ENCODE measurements at regions not wholly inside any gene's neighbourhood (a gene's known extent, or its start where the extent isn't known, plus 50 kb on each side); places are given as distances from the start of the nearest gene placed in this dataset.

DNA sequence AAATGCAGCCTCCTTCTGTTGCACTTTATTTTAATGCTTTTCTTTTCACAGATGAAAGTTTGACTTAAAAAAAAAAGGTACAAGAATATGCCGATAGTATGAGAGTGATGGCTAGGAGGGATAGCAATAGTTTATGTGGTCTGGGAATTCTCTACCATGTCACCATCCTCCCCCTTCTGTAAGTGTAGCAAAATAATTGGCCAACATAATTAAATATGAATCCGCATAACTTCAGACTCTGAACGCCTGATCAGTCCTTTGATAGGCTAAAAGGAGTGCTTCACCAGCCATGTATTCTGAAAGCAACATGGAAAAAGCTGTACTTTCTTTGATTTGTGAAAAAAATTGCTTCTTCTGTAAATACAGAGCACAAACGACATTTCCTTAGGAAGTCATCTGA is 95.7 kb upstream of the TTC29 start:
- Histone ChIP-seq H2BK20ac (ENCODE audit: low read length) (no peak overlapping the region), H3K9ac (replicated peaks in 1 of 4; ENCODE audit: extremely low read depth in 1 of 4, low read depth in 3 of 4, low read length in 3 of 4) (no peak overlapping the region), H4K8ac (ENCODE audit: extremely low read depth, insufficient read depth, low read length) (no peak overlapping the region), H2AK5ac (ENCODE audit: low read depth, low read length) (no peak overlapping the region), H3K36me3 (ENCODE audit: control insufficient read depth in 2 of 4, insufficient read depth in 4 of 4, low read length in 3 of 4) (no peaks in the 10 kb centered on the region), H3K23me2 (ENCODE audit: low read depth, low read length) (no peaks in the 10 kb centered on the region), H3K4ac (replicated peaks; ENCODE audit: insufficient read length, low read depth, low read length) (no peak overlapping the region), H3K23ac (ENCODE audit: insufficient read length) (no peak overlapping the region), H2AFZ (ENCODE audit: low read length) (no peak overlapping the region), H2BK12ac (ENCODE audit: low read depth, low read length) (no peak overlapping the region), H4K20me1 (replicated peaks in 1 of 2; ENCODE audit: control insufficient read depth in 1 of 2, insufficient read depth in 2 of 2, low read length in 2 of 2) (no peaks in the 10 kb centered on the region), H3K27me3 (replicated peaks in 1 of 4; ENCODE audit: control insufficient read depth in 3 of 4, extremely low read depth in 1 of 4, insufficient read depth in 3 of 4, low read length in 3 of 4) (no peaks in the 10 kb centered on the region), H3K4me3 (ENCODE audit: extremely low read depth in 1 of 4, insufficient read depth in 2 of 4, low read depth in 3 of 4, low read length in 4 of 4) (no peak overlapping the region), H3K4me2 (ENCODE audit: insufficient read depth in 1 of 2, low read depth in 2 of 2, low read length in 2 of 2) (no peak overlapping the region), H3K18ac (ENCODE audit: extremely low read depth, low read length) (no peak overlapping the region), H3K27ac (ENCODE audit: low read depth, low read length) (no peak overlapping the region), H2BK120ac (replicated peaks; ENCODE audit: low read depth, low read length) (no peak overlapping the region), H3K4me1 (replicated peaks in 1 of 4; ENCODE audit: control insufficient read depth in 3 of 4, insufficient read depth in 4 of 4, low read length in 3 of 4) (no peaks in the 10 kb centered on the region), H3K56ac (replicated peaks; ENCODE audit: insufficient read length, low read depth, low read length) (no peak overlapping the region), H2BK5ac (ENCODE audit: low read depth, low read length) (no peak overlapping the region), H3K9me3 (ENCODE audit: insufficient read depth in 2 of 2, low read depth in 1 of 2, low read length in 1 of 2) (no peaks in the 10 kb centered on the region), H3K79me2 (ENCODE audit: control insufficient read depth in 1 of 2, insufficient read depth in 2 of 2, low read length in 2 of 2) (no peaks in the 10 kb centered on the region), H3K79me1 (ENCODE audit: low read depth, low read length) (no peaks in the 10 kb centered on the region), H3K14ac (ENCODE audit: insufficient read length) (no peak overlapping the region), H4K5ac (ENCODE audit: insufficient read length, low read depth, low read length) (no peak overlapping the region), H4K91ac (replicated peaks; ENCODE audit: insufficient read length, low read length) (no peak overlapping the region), H2BK15ac (ENCODE audit: low read length) (no peak overlapping the region)
- FAIRE-seq, result no peak
- no peak for DNase-seq (ENCODE audit: low read depth in 1 of 2, low spot score in 2 of 2)
- ChIA-PET POLR2A (ENCODE audit: partially characterized antibody) (interaction anchor here (0.7 kb wide), 1 partner anchor 16 kb away, joined by 3 read pairs; no protein-coding TSS in a partner anchor), CTCF (ENCODE audit: partially characterized antibody) (interaction anchor here (0.6 to 6.1 kb wide), 3 partner anchors 23 to 602 kb away, joined by 3 to 31 read pairs (median 7); no protein-coding TSS in a partner anchor)
- WGBS, 2 experiments (ENCODE audit: extremely low coverage in 1 of 2, insufficient coverage in 1 of 2, insufficient read length in 1 of 2, insufficient replicate concordance in 2 of 2, low coverage in 1 of 2, low lambda C conversion rate in 2 of 2, missing lambda C conversion rate in 1 of 2), result 89% methylated on average over 4 of the region's 4 CpGs; no CpG with 5 or more reads in 1 of the 2 experiments
- TF ChIP-seq POLR2AphosphoS5 (IDR thresholded peaks at IDR 0.05; ENCODE audit: low read depth, low read length) (no peak), TEAD4 (IDR thresholded peaks at IDR 0.05; ENCODE audit: low read depth, low read length) (no peak), CBX8 (IDR thresholded peaks at IDR 0.05; ENCODE audit: borderline replicate concordance, low read depth, low read length) (no peak), PHF8 (conservative IDR thresholded peaks at IDR 0.05; ENCODE audit: low read depth, low read length) (no peak), ZNF274 (IDR thresholded peaks at IDR 0.05; ENCODE audit: borderline replicate concordance, extremely low read depth, low read length) (no peak), POU5F1 (IDR thresholded peaks at IDR 0.05; ENCODE audit: low read depth, low read length) (no peak), BCL11A (IDR thresholded peaks at IDR 0.05; ENCODE audit: low read depth in 2 of 2, low read length in 2 of 2) (no peak), EGR1 (IDR thresholded peaks at IDR 0.05; ENCODE audit: borderline replicate concordance, low read depth, low read length) (no peak), SAP30 (IDR thresholded peaks at IDR 0.05; ENCODE audit: insufficient read depth, insufficient replicate concordance, low read length) (no peak), TBP (IDR thresholded peaks at IDR 0.05; ENCODE audit: low read depth, low read length) (no peak), CBX5 (IDR thresholded peaks at IDR 0.05; ENCODE audit: low read depth, low read length) (no peak), NRF1 (IDR thresholded peaks at IDR 0.05; ENCODE audit: low read depth, low read length) (no peak), GTF2F1 (IDR thresholded peaks at IDR 0.05; ENCODE audit: borderline replicate concordance, low read depth, low read length) (no peak)
- TF ChIP-seq, protein P1, sequence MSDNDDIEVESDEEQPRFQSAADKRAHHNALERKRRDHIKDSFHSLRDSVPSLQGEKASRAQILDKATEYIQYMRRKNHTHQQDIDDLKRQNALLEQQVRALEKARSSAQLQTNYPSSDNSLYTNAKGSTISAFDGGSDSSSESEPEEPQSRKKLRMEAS (IDR thresholded peaks at IDR 0.05), result no peak
- TF ChIP-seq, protein P2, sequence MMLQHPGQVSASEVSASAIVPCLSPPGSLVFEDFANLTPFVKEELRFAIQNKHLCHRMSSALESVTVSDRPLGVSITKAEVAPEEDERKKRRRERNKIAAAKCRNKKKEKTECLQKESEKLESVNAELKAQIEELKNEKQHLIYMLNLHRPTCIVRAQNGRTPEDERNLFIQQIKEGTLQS (IDR thresholded peaks at IDR 0.05; ENCODE audit: insufficient read depth, low read depth, low read length), result no peak
